ENCODE measurements at regions not wholly inside any gene's neighbourhood (a gene's known extent, or its start where the extent isn't known, plus 50 kb on each side); places are given as distances from the start of the nearest gene placed in this dataset.

GRCh38 chr9:84216151-84216550, 124.4 kb downstream of the SLC28A3 start:
- H3K27me3 ChIP-seq (ENCODE audit: control insufficient read depth, insufficient read depth, low read length): no peaks in the 10 kb centered on the region
- DNase-seq (no peak), FAIRE-seq (no peak)
- intact Hi-C loops (cut with DNase I): no loop called here
- H3K27ac ChIP-seq (ENCODE audit: low read depth in 2 of 2, low read length in 2 of 2): no peak overlapping the region
- no peak overlapping the region for H3K9ac ChIP-seq (ENCODE audit: low read length in 3 of 3)
- TF ChIP-seq CTCF (IDR thresholded peaks at IDR 0.05; ENCODE audit: borderline replicate concordance, extremely low read depth, insufficient read depth): no peak
- no peaks in the 10 kb centered on the region for H3K9me3 ChIP-seq (ENCODE audit: control insufficient read depth in 2 of 3, insufficient read depth in 1 of 3, low read length in 3 of 3)
- no peaks in the 10 kb centered on the region for H3K36me3 ChIP-seq (ENCODE audit: control insufficient read depth in 2 of 3, insufficient read depth in 3 of 3, low read length in 3 of 3)
- H3K4me1 ChIP-seq (ENCODE audit: control insufficient read depth in 2 of 3, insufficient read depth in 2 of 3, low read depth in 1 of 3, low read length in 3 of 3): no peaks in the 10 kb centered on the region
- H3K4me3 ChIP-seq (ENCODE audit: low read length in 3 of 3): no peak overlapping the region

GRCh38 chr9:84218322-84218721, 122.2 kb downstream of the SLC28A3 start:
- no peak overlapping the region for H3K4me3 ChIP-seq (ENCODE audit: low read length in 3 of 3)
- TF ChIP-seq CTCF (IDR thresholded peaks at IDR 0.05; ENCODE audit: borderline replicate concordance, extremely low read depth, insufficient read depth): no peak
- peaks cover 0 to 4% (median 0%) of the 10 kb centered on the region in 3 donors for H3K9me3 ChIP-seq (ENCODE audit: control insufficient read depth in 2 of 3, insufficient read depth in 1 of 3, low read length in 3 of 3)
- intact Hi-C loops (cut with DNase I): no loop called here
- no peak overlapping the region for H3K27ac ChIP-seq (ENCODE audit: low read depth in 2 of 2, low read length in 2 of 2)
- no peak overlapping the region for H3K9ac ChIP-seq (ENCODE audit: low read length in 3 of 3)
- no peaks in the 10 kb centered on the region for H3K27me3 ChIP-seq (ENCODE audit: control insufficient read depth, insufficient read depth, low read length)
- FAIRE-seq: no peak
- no peaks in the 10 kb centered on the region for H3K36me3 ChIP-seq (ENCODE audit: control insufficient read depth in 2 of 3, insufficient read depth in 3 of 3, low read length in 3 of 3)
- DNase-seq: no peak
- no peaks in the 10 kb centered on the region for H3K4me1 ChIP-seq (ENCODE audit: control insufficient read depth in 2 of 3, insufficient read depth in 2 of 3, low read depth in 1 of 3, low read length in 3 of 3)

DNA sequence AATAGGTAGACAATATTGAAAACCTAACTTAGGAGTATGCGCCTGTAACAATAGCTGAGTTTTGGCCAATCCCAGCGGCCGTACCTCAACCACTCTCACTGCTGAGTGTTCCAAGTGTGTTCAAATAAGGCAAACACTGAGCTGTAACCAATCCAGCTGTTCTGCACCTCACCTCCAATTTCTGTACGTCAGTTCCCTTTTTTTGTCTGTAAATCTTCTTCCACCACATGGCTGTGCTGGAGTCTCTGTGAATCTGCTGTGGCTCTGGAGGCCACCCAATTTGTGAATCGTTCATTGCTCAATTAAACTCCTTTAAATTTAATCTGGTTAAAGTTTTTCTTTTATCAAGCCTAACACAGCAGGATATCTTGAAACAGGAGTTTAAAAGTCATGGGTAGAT, 116.3 kb downstream of the SLC28A3 start:
- TF ChIP-seq CTCF (IDR thresholded peaks at IDR 0.05; ENCODE audit: borderline replicate concordance, extremely low read depth, insufficient read depth): no peak
- FAIRE-seq: no peak
- Histone ChIP-seq H3K4me3 (ENCODE audit: low read length in 3 of 3) (no peak overlapping the region), H3K36me3 (ENCODE audit: control insufficient read depth in 2 of 3, insufficient read depth in 3 of 3, low read length in 3 of 3) (no peaks in the 10 kb centered on the region), H3K4me1 (ENCODE audit: control insufficient read depth in 2 of 3, insufficient read depth in 2 of 3, low read depth in 1 of 3, low read length in 3 of 3) (no peaks in the 10 kb centered on the region), H3K27me3 (ENCODE audit: control insufficient read depth, insufficient read depth, low read length) (no peaks in the 10 kb centered on the region), H3K9ac (ENCODE audit: low read length in 3 of 3) (no peak overlapping the region), H3K27ac (ENCODE audit: low read depth in 2 of 2, low read length in 2 of 2) (no peak overlapping the region), H3K9me3 (ENCODE audit: control insufficient read depth in 2 of 3, insufficient read depth in 1 of 3, low read length in 3 of 3) (peaks cover 0 to 4% (median 0%) of the 10 kb centered on the region in 3 donors)
- intact Hi-C loops (cut with DNase I): no loop called here
- no peak for DNase-seq

All from kidney (tissue), 13 donors.